Activated CD4-positive, alpha-beta T cell treated with anti-CD3 and anti-CD28 coated beads for 4 hours (primary cell): ENCODE measurements at regions not wholly inside any gene's neighbourhood (a gene's known extent, or its start where the extent isn't known, plus 50 kb on each side); places are given as distances from the start of the nearest gene placed in this dataset.

ENCODE experiments used
- DNase-seq, 2 donors: peaks; one replicate each; pipeline ENCODE4 v3.0.0-alpha.2; 2020

- no peak for DNase-seq
These were observed 106.0 kb upstream of the ZNF32 start for GRCh38 chr10:43754569-43755260.

GRCh38 chr10:43753397-43754061 is 104.8 kb upstream of the ZNF32 start:
- no peak for DNase-seq

- DNase-seq, result no peak
These were observed 104.0 kb upstream of the ZNF32 start for GRCh38 chr10:43752682-43753081.

GRCh38 chr10:43751646-43752045 is 103.0 kb upstream of the ZNF32 start:
- DNase-seq, result no peak

- DNase-seq, result no peak
These were observed 101.4 kb upstream of the ZNF32 start for GRCh38 chr10:43749940-43750552.

GRCh38 chr10:43749145-43749576 is 100.5 kb upstream of the ZNF32 start:
- no peak for DNase-seq

GRCh38 chr10:43748560-43748959 is 99.9 kb upstream of the ZNF32 start:
- no peak for DNase-seq

GRCh38 chr10:43746906-43747305 is 98.2 kb upstream of the ZNF32 start:
- no peak for DNase-seq

- DNase-seq, result no peak
These were observed 90.5 kb upstream of the ZNF32 start for GRCh38 chr10:43739161-43739560.

GRCh38 chr10:43737003-43737402 is 88.3 kb upstream of the ZNF32 start:
- DNase-seq, result no peak

GRCh38 chr10:43735907-43736306 is 87.2 kb upstream of the ZNF32 start:
- DNase-seq, result no peak

- DNase-seq, result no peak
These were observed 86.0 kb upstream of the ZNF32 start for GRCh38 chr10:43734716-43735115.

GRCh38 chr10:43731486-43731885 is 82.8 kb upstream of the ZNF32 start:
- no peak for DNase-seq

GRCh38 chr10:43728425-43728824 is 79.7 kb upstream of the ZNF32 start:
- DNase-seq, result no peak

GRCh38 chr10:43727935-43728334 is 79.3 kb upstream of the ZNF32 start:
- no peak for DNase-seq

- no peak for DNase-seq
These were observed 66.7 kb upstream of the ZNF32 start for GRCh38 chr10:43715334-43715733.

GRCh38 chr10:43712821-43713584 is 64.3 kb upstream of the ZNF32 start:
- DNase-seq, result no peak

GRCh38 chr10:43710772-43711471 is 62.2 kb upstream of the ZNF32 start:
- no peak for DNase-seq

GRCh38 chr10:43708262-43708661 is 59.6 kb upstream of the ZNF32 start:
- no peak for DNase-seq

GRCh38 chr10:43707770-43708169 is 59.1 kb upstream of the ZNF32 start:
- no peak for DNase-seq

- no peak for DNase-seq
These were observed 57.5 kb upstream of the ZNF32 start for GRCh38 chr10:43706166-43706565.

GRCh38 chr10:43703286-43703685 is 54.6 kb upstream of the ZNF32 start:
- DNase-seq, result no peak

- no peak for DNase-seq
These were observed 54.2 kb upstream of the ZNF32 start for GRCh38 chr10:43702936-43703281.
